Kidney (tissue), 13 donors: ENCODE measurements at regions not wholly inside any gene's neighbourhood (a gene's known extent, or its start where the extent isn't known, plus 50 kb on each side); places are given as distances from the start of the nearest gene placed in this dataset.

Experiments
- DNase-seq, 5 donors: peaks; one replicate each; pipeline ENCODE4 v3.0.0-alpha.2; 2013 to 2020
- FAIRE-seq: peaks from 2 replicates; lab custom pipeline; 2012; peaks lifted over from hg19 to GRCh38; lab: Jason Lieb, UNC
- H3K27ac ChIP-seq, 2 donors: one replicate each; pipeline ENCODE4 v1.7.0; 2013; ENCODE audit warnings: low read depth in 2 of 2, low read length in 2 of 2, inconsistent platforms in 1 of 2
- H3K27me3 ChIP-seq: one replicate; pipeline ENCODE4 v1.7.1; 2013; ENCODE audit warnings: low read length, inconsistent platforms; ENCODE audit not compliant: control insufficient read depth, insufficient read depth
- H3K36me3 ChIP-seq, 3 donors: one replicate each; pipeline versions ENCODE4 v1.7.0 to v1.7.1; 2013; ENCODE audit warnings: low read length in 3 of 3, control low read depth in 1 of 3, inconsistent platforms in 1 of 3; ENCODE audit not compliant: insufficient read depth in 3 of 3, control insufficient read depth in 2 of 3
- H3K4me1 ChIP-seq, 3 donors: one replicate each; pipeline versions ENCODE4 v1.7.0 to v1.7.1; 2013; ENCODE audit warnings: low read length in 3 of 3, inconsistent platforms in 1 of 3, low read depth in 1 of 3; ENCODE audit not compliant: control insufficient read depth in 2 of 3, insufficient read depth in 2 of 3
- H3K4me3 ChIP-seq, 3 donors: one replicate each; pipeline versions ENCODE4 v1.7.0 to v1.8.1; 2013; ENCODE audit warnings: low read length in 3 of 3, control low read depth in 1 of 3, inconsistent platforms in 1 of 3
- H3K9ac ChIP-seq, 3 donors: one replicate each; pipeline versions ENCODE4 v1.7.0 to v1.7.1; 2013; ENCODE audit warnings: low read length in 3 of 3, control low read depth in 1 of 3, inconsistent platforms in 1 of 3
- H3K9me3 ChIP-seq, 3 donors: one replicate each; pipeline versions ENCODE4 v1.7.0 to v1.7.1; 2013; ENCODE audit warnings: low read length in 3 of 3, control low read depth in 1 of 3, inconsistent platforms in 1 of 3; ENCODE audit not compliant: control insufficient read depth in 2 of 3, insufficient read depth in 1 of 3
- intact Hi-C: fragments of 100-400 bp; cut with DNase I; formaldehyde crosslinking; loops from one replicate; pipeline ENCODE4 v1.11.1; 2022
- TF ChIP-seq, protein P1 (sequence below): IDR thresholded peaks from 3 replicates; pipeline ENCODE4 v1.5.1; 2012; ENCODE audit warnings: mild to moderate bottlenecking, moderate library complexity, borderline replicate concordance; ENCODE audit not compliant: insufficient read depth; ENCODE audit errors: extremely low read depth
- donor health status: control.
- donor health status: control.
- donor health status: control.
- donor health status: control.
- donor health status: control.
- donor health status: DM: yes; HTN: yes; CAD: no.
- donor health status: Normal renal cell carcinoma (clear cell type).

DNA sequence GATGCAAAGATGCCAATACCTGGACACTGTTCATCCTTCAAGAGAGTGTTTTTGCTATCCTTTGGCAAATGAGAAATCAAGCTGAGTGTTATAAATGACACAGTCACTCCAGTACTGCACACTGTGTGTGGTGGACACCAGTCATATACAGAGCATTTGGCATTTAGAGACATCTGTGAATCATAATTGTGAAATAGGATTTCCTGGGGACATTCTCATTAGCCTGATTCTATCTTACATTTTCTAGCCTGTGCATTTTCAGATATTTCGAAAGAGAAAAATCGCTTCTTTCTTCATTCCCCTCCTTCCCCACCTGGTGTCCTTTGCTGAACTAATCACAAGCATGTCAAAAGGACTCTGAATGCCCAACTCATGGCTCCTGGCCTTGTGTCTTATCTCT is 781.0 kb upstream of the ARGLU1 start:
- Histone ChIP-seq H3K4me3 (no peak overlapping the region), H3K4me1 (no peaks in the 10 kb centered on the region), H3K36me3 (no peaks in the 10 kb centered on the region), H3K27ac (no peak overlapping the region), H3K27me3 (no peaks in the 10 kb centered on the region), H3K9me3 (no peaks in the 10 kb centered on the region), H3K9ac (no peak overlapping the region)
- FAIRE-seq: no peak
- TF ChIP-seq, protein P1, sequence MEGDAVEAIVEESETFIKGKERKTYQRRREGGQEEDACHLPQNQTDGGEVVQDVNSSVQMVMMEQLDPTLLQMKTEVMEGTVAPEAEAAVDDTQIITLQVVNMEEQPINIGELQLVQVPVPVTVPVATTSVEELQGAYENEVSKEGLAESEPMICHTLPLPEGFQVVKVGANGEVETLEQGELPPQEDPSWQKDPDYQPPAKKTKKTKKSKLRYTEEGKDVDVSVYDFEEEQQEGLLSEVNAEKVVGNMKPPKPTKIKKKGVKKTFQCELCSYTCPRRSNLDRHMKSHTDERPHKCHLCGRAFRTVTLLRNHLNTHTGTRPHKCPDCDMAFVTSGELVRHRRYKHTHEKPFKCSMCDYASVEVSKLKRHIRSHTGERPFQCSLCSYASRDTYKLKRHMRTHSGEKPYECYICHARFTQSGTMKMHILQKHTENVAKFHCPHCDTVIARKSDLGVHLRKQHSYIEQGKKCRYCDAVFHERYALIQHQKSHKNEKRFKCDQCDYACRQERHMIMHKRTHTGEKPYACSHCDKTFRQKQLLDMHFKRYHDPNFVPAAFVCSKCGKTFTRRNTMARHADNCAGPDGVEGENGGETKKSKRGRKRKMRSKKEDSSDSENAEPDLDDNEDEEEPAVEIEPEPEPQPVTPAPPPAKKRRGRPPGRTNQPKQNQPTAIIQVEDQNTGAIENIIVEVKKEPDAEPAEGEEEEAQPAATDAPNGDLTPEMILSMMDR: no peak
- intact Hi-C loops: no loop called here
- no peak for DNase-seq

DNA sequence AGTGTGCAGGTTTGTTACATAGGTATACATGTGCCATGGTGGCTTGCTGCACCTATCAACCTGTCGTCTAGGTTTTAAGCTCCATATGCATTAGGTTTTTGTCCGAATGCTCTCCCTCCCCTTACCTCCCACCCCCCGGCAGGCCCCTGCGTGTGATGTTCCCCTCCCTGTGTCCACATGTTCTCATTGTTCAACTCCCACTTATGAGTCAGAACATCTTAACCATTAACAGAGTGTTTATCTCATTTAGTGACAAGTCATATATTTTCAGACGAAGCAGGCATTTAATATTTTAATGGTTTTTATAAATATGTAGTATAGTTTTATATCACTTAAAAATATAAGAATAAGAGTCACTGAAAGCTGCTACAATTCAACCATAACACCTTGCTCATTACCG is 780.5 kb upstream of the ARGLU1 start:
- Histone ChIP-seq H3K36me3 (no peaks in the 10 kb centered on the region), H3K9me3 (no peaks in the 10 kb centered on the region), H3K4me1 (no peaks in the 10 kb centered on the region), H3K9ac (no peak overlapping the region), H3K27ac (no peak overlapping the region), H3K4me3 (no peak overlapping the region), H3K27me3 (no peaks in the 10 kb centered on the region)
- FAIRE-seq (no peak), DNase-seq (no peak)
- TF ChIP-seq, protein P1: no peak
- intact Hi-C loops: no loop called here

DNA sequence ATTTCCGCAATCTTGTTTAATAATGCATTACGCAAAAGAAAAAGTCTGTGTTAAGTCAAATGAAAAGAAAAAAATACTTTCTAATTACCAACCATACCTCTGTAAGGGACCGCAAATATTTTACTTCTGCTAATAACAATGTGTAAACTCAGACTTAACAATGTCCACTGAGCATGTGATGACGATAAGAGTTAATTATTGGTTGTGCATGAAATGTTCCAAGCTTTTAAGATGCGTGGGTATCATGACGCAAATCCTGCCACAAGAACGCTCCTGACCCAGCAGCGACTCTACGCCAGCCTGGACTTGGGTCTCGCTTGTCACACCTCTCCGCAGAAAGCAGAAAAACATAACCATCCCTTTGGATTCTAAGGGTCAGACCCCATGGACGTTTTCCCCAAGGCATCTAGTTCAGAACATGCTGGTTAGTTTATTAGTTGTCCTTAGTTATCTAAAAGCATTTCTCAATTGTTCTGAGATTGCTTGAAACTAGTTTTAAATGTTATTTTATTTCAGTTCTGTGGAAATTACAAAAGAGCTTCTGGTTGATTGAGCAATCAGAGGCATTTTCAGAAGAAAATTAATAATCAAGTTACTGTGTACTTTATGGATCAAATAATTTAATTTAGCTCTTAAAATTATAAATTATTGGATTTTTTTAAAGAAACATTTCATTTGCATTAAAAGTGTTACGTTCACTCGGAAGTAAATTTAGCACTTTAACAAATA is 779.9 kb upstream of the ARGLU1 start:
- intact Hi-C loops: no loop called here
- no peak overlapping the region for H3K9ac ChIP-seq
- no peaks in the 10 kb centered on the region for H3K9me3 ChIP-seq
- TF ChIP-seq, protein P1: no peak
- H3K27ac ChIP-seq: no peak overlapping the region
- DNase-seq (no peak), FAIRE-seq (peak; percentile 8)
- H3K36me3 ChIP-seq: no peaks in the 10 kb centered on the region
- no peaks in the 10 kb centered on the region for H3K4me1 ChIP-seq
- no peaks in the 10 kb centered on the region for H3K27me3 ChIP-seq
- H3K4me3 ChIP-seq: no peak overlapping the region

DNA sequence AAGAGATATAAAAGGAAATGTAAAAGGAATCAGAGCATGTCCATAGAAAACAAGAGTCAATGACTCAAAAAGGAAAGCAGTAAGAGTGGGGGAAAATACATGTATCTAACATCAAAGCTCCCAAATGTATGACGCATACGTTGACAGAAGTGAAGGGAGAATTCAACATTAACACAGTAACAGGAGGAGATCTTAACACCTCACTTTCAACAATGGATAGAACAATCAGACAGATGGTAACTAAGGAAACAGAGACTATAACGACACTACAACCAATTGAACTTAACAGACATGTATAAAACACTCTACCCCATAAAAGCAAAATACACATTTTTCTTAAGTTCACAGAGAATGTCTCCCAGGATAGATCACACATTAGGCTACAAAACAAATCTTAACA is 774.8 kb upstream of the ARGLU1 start:
- H3K36me3 ChIP-seq: no peaks in the 10 kb centered on the region
- no peaks in the 10 kb centered on the region for H3K27me3 ChIP-seq
- TF ChIP-seq, protein P1: no peak
- no peak overlapping the region for H3K9ac ChIP-seq
- DNase-seq (no peak), FAIRE-seq (no peak)
- H3K27ac ChIP-seq: no peak overlapping the region
- intact Hi-C loops: no loop called here
- no peak overlapping the region for H3K4me3 ChIP-seq
- no peaks in the 10 kb centered on the region for H3K4me1 ChIP-seq
- H3K9me3 ChIP-seq: no peaks in the 10 kb centered on the region
